Hematopoietic multipotent progenitor cell (in vitro differentiated cells): ENCODE measurements at regions not wholly inside any gene's neighbourhood (a gene's known extent, or its start where the extent isn't known, plus 50 kb on each side); places are given as distances from the start of the nearest gene placed in this dataset.

Experiments
- DNase-seq, 3 donors: peaks; one replicate each; pipeline ENCODE4 v3.0.0-alpha.2; 2011 to 2015; ENCODE audit warnings: low read depth in 2 of 3, low spot score in 2 of 3

DNA sequence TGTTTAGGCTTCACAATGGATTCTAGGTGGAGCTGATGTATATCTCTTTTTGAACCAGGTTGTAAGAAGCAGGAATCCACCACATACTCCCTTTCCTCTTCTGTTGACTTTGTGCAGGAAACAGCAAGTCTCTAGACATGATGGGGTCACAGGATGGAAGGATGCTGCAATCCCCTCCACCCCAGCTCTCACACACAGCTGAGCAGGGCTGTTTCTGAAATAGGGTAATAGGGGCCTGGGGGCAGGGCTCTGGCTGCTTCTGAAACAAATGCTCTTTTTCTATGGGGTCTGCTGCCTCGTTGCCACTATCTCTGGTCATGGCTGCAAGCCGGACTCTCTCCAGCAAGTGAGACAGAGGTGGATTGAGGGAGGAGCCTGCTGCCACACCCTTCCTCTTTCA is 148.9 kb downstream of the SOX11 start:
- no peak for DNase-seq

DNA sequence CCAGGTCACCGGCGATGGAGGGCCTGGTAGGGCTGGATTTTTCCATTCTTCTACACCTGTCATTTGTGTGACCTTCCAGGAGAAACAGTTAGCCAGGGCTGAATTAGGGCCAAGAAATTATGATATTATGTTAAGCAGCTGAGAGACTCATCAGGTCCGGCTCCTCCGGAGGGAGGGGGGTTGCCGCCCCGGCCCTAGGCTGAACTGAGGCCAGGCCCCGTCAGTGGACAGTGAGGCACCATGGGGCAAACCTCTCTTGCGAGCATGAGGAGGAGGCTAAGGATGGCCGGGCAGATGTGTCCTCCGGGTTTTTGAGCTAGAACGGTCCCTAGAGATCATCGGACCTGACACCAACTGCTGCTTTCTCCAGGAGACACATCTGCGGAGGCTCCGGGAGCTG is 150.1 kb downstream of the SOX11 start:
- no peak for DNase-seq

DNA sequence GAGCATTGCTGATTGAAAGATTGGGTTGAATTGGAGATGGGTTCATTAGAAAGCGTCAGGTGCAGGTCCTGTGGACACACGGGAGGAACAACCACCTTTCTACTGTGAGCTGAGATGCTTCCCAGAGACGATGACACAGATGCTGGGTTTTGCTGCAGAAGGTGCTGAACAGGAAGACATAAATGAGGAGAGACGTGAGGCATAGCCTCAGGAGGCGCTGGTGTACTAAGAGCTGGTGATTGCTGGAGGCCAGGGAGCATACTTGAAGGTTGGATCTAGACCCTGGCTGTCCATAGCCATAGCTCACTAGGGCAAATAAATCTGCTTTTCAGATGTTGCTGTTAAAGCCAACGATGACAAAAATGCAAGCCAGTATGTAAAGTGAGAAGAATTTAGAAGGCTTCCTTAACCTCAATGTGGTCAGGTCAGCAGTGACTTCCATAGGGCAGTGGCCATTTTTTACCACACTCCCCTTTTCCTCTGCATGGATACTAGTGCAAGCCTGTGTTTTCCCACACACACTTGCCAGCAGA is 153.7 kb downstream of the SOX11 start:
- DNase-seq, result no peak

DNA sequence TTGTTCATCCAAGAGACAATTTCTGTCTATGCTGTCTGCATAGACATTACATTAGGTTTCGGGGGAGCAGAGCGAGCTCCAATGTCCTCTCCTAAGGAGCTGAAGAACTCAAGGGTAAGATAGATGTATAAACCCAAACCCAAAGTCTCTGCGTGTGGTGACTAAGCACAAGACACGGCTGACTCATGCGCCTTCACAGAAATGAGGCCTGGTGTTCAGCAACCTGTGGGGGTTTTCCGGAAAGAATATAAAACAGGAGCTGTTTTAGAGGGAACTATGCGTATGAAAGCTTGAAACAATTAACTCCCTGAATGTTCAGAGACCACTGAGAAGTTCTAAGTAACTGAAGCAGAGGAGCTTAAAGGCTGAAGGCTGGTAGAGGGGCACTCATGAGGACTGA is 154.7 kb downstream of the SOX11 start:
- DNase-seq, result no peak

DNA sequence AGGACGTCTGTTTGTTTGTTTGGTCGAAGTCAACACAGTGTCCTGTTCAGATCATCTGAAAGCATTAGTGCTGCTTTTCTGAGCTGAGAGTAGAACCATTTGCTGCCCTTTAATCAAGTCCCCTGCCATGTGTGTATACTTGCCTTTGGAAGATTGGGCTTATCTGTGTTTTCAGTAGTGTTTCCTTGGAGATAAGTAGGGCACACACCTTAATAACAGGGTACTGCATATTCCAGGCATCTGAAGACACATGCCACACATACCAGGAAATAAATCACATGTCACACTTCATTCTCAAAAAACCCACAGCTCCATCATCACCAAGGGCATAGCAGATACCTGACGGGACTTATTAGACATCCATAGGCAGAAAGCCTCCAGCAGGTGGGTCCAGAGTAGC is 157.4 kb downstream of the SOX11 start:
- no peak for DNase-seq

DNA sequence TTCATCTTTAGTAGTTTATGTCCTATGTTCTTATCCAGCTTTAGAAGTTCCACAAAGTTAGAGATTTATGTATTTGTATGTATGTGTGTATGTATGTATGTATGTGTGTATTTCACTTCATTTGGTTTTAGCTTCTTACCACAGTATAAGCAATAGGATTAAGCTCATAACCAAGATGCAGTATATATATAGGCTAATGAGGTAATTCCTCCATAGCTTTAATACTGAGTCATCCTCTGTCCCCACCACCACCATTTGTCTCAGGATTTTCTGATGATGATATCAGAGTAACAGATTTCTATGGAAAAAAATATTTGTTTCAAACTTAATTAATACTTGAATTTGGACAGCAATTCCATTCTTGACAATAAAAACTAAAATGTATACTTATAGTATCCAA is 159.2 kb downstream of the SOX11 start:
- no peak for DNase-seq

DNA sequence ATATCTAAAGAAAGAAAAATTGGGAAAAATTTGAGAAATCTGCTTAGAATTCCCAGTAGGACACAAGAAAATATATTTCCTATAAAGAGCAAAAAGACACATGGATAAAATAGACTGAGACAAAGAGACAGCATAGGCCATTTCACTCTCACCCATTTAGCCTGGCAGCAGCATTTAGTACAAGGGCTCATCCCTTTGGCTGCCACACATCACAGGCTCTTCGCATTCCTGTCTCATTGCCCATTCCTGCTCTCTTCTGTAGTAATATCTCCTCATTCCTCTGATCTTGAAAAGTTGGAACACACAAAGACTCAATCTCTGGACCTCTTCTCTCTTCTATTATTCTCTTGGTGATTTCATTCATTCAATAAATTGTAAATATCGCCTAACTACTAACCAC is 162.6 kb downstream of the SOX11 start:
- no peak for DNase-seq

DNA sequence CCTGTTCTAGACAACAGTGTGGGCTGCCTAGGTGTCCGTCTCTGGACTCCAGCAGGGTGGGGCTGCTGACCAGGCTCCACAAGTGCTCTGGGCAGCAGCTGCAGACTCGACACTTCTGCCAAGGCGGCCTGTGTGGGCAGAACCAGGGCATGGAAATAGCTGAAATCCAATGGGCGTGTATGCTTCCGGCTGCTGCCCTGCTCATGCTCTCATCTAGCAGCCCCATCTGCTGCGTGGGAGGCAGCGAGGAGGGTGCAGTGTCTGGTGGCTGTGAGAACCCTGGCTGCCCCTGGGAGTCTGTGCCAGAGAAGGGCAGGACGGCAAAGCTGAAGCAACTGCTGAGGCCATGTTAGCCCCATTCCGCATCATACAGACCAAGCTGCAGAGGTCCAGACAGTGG is 174.9 kb downstream of the SOX11 start:
- DNase-seq, result no peak

DNA sequence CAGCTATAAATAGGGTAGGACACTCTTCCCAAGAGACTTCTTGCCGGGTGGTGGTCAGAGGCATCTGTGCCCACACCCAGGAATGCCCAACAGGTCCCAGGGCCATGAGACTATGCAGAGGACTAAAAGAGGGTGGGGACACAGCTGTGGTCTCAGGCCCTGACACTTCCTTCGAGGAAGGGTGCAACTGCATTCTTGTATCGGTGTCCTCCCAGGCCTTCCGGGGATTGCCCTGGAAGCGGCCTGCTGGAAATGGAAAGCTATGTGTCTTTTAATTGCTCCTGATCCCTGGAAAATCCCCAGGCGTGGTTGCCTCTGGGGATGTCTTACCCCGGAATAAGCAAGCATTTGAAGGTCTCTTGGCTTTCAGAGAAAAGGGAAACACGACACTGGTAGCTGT is 176.7 kb downstream of the SOX11 start:
- no peak for DNase-seq

DNA sequence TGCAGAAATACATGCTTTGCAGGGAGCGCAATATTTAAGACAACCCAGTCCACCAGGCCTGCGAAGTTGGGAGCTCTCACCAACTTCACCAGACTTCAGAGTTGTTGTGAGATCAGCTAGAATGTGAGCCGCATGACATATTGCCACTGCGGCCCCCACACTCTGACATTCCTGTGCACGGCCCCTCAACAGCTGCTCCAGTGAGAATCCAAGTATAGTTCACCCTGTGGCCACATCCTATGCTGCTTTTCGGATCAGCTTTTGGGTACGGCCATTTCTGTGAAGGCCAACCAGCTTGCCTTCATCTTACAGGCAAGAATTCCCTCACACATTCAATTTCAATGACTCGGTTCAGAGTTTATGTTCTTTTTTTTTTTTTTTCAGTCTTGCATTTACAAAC is 177.8 kb downstream of the SOX11 start:
- no peak for DNase-seq

DNA sequence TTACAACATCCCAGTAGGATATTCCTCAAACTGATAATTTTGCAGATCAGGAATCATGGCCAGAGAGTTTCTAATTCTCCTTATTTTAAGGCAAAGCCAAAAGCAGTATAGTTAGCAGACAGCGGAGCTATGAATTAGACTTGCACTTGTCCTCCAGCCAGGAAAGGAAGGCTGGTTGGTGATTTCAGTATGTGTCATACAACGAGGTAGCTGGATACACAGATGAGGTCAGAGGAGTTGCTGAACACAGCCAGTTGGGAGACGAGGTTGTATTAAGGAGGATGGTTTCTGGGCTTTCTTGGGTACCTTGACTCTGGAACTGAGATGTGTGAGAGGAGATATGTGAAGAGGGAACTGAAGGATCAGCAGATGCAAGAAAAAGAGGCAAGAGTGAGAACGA is 185.2 kb downstream of the SOX11 start:
- DNase-seq, result no peak

DNA sequence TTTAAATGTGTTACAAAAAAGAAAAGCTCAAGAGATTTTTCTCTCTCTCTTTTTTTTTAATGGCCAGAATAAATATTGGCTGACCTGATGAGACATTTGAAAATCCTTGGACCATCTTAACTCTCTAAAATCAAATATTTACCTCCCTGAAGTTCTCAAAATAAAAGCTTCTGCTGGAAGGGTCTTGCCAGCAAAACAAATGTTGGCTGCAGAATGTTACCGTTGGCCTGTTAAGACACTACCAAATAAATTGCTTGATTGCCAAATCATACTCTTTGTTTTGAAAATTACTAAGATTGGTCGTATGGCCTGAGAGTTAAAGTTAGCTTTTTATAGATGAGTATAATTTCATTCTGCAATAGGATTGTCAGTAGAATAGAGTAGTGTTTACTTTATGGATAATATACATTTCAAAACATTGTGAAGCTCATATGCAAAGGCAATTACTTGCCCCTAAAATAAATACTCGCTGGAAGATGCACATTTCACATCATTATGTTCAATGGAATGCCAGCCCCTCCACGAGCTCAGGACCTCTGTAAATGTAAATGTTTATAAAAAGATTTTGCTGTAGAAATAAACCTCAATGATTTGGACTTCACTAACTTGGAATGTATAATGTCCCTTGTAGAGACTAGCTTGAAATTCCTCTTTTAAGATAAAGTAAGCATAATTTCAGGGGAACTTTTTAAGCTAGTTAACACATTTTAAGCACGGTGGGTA is 193.4 kb downstream of the SOX11 start:
- DNase-seq, result no peak

DNA sequence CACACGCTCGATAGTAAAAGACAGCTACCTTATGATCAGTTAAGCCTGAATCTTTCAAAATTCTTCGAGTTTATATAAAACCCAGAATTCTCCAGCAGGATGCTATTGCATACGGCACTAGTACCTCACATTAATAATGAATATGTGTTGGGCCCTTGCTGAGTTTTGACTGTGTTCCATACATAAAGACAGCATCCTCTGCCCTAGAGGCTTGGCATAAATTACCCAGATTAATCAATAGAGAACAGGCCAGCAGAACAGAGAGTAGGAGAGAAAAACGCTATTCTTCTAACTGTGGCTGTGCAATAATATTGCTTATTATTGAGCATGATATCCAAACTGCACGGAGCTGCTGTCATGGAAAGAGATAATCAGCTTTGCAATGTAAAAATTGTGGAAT is 194.3 kb downstream of the SOX11 start:
- DNase-seq, result no peak

DNA sequence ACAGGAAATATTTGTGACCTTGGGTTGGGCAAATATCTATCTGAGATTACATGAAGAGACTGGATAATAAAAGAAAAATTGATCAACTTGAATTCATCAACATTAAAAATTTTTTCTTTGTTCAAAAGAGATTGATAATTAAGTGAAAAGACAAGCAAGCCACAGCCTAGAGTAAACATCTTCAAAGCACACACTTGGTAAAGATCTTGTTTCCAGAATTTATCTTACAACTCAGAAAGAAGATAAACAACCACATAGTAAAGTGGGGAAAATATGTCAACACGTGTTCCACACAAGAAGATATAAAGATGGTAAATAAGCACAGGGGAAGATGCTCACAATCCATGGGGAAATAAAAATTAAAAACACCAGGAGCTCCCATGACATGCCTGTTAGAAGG is 195.9 kb downstream of the SOX11 start:
- no peak for DNase-seq

DNA sequence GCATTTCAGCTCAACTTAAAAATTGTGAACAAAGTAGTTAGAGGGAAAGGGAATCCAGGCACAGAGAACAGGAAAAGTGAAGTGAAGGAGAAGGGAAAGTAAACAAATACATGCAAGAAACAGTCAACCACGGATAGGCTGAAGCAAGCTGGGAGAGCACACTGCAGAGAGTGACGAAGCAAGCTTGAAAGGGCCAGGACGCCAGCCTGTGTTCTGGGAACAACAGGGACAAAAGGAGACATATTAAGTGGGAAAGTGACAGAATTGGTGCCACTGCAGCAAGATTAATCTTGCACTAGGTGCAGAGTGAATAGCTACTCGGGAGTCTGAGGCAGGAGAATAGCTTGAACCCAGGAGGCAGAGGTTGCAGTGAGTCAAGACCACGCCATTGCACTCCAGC is 197.3 kb downstream of the SOX11 start:
- no peak for DNase-seq

DNA sequence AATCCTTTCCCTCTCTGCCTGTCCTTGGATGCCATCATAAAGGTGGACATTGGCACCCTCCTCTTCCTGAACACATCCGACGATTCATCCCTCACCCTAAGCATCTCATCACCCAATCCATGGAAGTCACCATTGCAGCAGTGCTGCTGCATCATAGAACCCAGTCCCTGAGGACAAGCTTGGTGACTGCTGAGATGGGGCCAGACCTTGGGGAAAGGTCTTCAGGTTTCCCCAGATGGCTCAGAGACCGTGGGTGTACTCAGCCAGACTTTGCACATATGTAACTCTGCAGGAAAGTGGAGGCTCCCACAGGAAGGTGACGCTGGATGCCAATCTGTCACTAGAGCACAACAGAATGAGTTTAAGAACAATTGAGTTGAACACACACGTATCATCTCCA is 202.2 kb downstream of the SOX11 start:
- DNase-seq, result no peak

DNA sequence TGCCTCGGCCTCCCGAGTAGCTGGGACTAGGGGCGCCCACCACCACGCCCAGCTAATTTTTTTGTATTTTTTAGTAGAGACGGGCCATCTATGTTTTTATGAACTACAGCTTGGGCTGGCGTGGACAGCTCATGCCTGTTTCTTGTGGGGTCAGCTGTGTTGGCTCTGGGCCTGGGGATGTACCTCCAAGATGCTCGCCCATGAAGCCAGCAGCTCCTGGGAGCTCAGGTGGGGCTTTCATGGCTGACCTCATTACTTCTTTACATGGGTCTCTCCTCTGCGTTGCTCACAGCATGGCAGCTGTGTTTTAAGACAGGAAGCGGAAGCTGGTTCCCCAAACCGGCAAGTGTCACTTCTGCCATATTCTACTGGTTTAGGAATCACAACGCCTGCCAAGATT is 203.1 kb downstream of the SOX11 start:
- DNase-seq, result no peak

DNA sequence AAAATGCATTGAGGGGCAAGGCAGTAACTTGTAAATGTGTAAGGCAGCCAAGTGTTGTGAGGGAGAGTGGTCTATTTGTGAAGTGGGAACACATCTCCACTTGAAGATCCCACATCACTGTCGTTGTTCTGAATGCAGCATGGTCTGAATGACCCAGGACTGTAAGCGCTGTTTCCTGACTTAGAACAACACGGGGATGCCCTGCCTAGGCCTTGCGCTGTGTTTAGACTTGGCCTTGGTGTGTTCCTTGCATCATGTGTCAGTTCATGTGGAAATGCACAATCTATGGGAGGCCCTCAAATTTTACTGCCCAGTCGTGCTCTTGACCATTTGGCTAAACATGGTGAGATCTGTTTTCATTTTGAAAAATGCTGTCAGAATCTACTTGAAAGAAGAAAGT is 205.1 kb downstream of the SOX11 start:
- DNase-seq, result no peak

DNA sequence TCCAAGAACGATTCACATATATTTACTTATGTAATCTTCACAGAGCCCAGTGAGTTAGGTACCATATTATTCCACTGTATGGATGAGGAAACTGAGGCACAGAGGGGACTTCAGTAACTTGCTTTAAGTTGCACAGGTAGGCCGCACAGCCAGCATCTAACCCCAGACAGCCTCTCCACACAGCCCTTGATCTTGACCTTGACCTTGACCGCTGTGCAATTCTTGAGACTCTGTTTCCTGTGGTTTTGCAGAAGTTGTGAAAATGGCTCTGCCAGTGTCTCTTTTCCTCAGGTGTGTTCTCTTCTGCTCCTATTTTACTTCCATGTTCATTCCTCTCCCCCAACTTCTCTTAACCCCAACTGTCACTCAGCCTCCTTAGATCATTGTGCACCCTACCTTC is 206.5 kb downstream of the SOX11 start:
- DNase-seq, result no peak

DNA sequence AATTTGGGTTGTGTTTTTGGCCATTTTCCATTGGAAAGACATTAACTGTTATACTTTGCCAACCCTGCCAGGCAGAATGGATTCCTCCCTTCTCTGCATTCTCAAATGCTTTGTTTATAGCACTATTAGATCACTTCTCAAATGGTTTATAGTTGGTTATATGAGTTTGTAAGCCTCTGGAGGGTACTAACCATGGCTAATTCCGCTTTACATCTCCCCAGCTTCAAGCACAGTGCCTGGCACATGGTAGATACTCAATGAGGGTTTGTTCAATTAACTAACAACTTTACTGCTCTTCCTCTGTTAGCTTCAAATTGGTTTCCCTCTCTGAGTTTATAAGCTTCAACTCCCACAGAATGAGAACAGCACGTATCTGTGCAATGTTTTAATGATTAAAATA is 213.5 kb downstream of the SOX11 start:
- no peak for DNase-seq

DNA sequence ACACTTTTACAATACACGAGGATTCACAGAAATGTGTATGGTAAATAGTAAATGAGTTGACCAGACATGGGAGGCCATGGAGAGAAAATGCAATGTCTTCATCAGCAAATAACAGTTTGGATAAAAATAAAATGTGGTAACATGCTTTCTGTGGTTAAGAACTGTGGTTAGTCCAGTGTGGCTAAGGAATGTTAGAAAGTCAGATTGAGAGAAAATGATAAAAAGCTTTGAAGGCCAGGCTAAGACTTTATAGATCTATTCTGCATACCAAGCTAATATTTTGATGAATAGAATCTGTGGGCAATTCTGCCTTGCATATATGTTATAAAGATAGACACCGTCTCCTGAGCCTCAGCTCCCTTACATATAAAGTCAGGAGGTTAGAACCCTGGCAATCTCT is 215.9 kb downstream of the SOX11 start:
- DNase-seq, result no peak

DNA sequence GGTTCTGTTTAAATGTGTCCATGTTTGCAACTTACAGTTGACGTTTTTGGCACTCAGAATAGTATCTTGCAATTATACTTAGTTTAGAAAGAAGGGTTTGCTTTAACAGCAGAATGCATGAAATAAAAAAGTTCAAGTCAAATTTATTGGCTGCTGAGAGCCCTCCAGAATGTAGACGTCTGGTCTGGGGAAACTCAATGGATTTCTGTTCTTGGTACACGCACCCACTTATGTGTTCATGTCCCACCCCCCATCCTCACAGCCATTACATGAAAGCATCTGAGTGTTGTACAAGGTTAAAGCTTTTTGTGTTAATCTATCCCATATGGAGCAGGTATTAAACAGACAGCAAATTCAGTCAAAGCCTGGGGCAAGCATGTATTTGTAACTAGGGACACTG is 219.5 kb downstream of the SOX11 start:
- no peak for DNase-seq

DNA sequence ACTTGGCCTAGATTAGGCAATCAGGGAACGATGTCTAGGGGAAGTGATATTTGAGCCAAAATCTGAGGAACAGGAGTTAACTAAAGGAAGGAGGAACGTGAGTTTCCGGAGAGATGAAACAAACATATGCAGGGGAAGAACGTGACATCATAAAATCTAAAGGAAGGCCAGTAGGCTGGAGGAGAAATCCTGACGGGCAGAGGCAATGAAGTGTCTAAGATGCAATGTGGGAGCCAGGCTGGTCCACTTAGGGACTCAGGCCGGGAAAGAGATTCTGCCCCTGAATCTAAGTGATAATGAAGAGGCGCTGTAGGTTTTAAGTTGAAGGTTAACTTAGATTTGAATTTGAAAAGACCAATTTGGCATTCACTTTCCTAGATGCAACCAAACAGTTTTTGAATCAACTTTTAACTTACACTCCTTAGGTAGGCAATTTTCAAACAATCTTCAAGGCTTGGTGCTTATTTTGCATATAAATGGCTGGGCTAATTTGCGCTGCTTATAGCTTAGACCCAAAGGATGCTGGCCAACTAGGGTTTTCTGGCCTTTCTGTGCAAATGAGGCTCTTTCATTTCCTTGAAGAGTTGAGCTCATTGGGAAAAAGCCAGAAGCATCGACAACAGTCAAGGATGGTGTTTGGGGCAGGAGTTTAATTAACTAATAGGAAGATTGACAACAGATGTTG is 221.7 kb downstream of the SOX11 start:
- no peak for DNase-seq
